Stomach (tissue), 8 donors: ENCODE measurements at regions not wholly inside any gene's neighbourhood (a gene's known extent, or its start where the extent isn't known, plus 50 kb on each side); places are given as distances from the start of the nearest gene placed in this dataset.

Experiments
- DNase-seq, 2 donors: peaks; one replicate each; pipeline versions ENCODE4 v3.0.0 to v3.0.0-alpha.2; 2013 to 2019
- H3K27ac ChIP-seq, 5 donors: fragments of 200-600 bp in 4 of 5; sonication (generic) in 4 of 5; one replicate each; pipeline ENCODE4 v1.5.1; 2013 to 2019; ENCODE audit warnings: mild to moderate bottlenecking in 1 of 5, moderate library complexity in 1 of 5
- H3K27me3 ChIP-seq, 3 donors: fragments of 200-600 bp; sonication (generic); one replicate each; pipeline ENCODE4 v1.5.1; 2017 to 2019; ENCODE audit warnings: mixed run types in 1 of 3
- H3K36me3 ChIP-seq, 4 donors: fragments of 200-600 bp; sonication (generic); 1 replicate in 3 of 4; 2 replicates in 1 of 4; pipeline ENCODE4 v1.5.1; 2016 to 2019
- H3K4me1 ChIP-seq, 4 donors: fragments of 200-600 bp; sonication (generic); one replicate each; pipeline ENCODE4 v1.5.1; 2016 to 2019
- H3K4me3 ChIP-seq, 4 donors: fragments of 200-600 bp; sonication (generic) in 3 of 4; one replicate each; pipeline ENCODE4 v1.5.1; 2016 to 2019; ENCODE audit warnings: mild to moderate bottlenecking in 1 of 4
- H3K9me3 ChIP-seq, 4 donors: fragments of 200-600 bp; sonication (generic); one replicate each; pipeline ENCODE4 v1.5.1; 2016 to 2019
- CTCF ChIP-seq, 7 experiments: fragments of 450-650 bp in 4 of 7; fragments of 200-600 bp in 3 of 7; sonication (generic) in 3 of 7; IDR thresholded peaks; one replicate each; pipeline ENCODE4 v1.5.1; 2016 to 2019; ENCODE audit warnings: antibody characterized with exemption in 7 of 7, control low read depth in 2 of 7, mild to moderate bottlenecking in 1 of 7
- EP300 ChIP-seq: sonication (generic); formaldehyde crosslinking; IDR thresholded peaks from one replicate; pipeline ENCODE4 v1.6.1; 2017; ENCODE audit warnings: antibody characterized with exemption
- POLR2A ChIP-seq, 4 donors: fragments of 450-650 bp; IDR thresholded peaks; one replicate each; pipeline ENCODE4 v1.6.1; 2016; ENCODE audit warnings: antibody characterized with exemption in 4 of 4, control low read depth in 2 of 4, mild to moderate bottlenecking in 1 of 4, moderate library complexity in 1 of 4
- POLR2AphosphoS5 ChIP-seq, 3 donors: sonication (generic); formaldehyde crosslinking; IDR thresholded peaks; one replicate each; pipeline ENCODE4 v1.6.1; 2016; ENCODE audit warnings: antibody characterized with exemption in 3 of 3
- WGBS, 5 donors: extraction: QIAGEN DNeasy Blood & Tissue Kit in 3 of 5; methylation state at CpG; one replicate each; pipeline versions ENCODE4 v1.1.5 to v1.1.7; 2013 to 2018; 5-methylcytosine and 5-hydroxymethylcytosine counted together
- intact Hi-C: fragments of 100-400 bp; cut with DNase I; formaldehyde crosslinking; loops from one replicate; pipeline ENCODE4 v1.15.1; 2023; ENCODE audit warnings: low total_unique reads
- donor health status: healthy with polysubstance abuse.
- donor health status: Bipolar disorder and iron deficiency.
- donor health status: healthy.

- peaks cover 0 to 17% (median 7%) of the 10 kb centered on the region in 4 donors for H3K9me3 ChIP-seq
- DNase-seq: no peak
- H3K27me3 ChIP-seq: no peaks in the 10 kb centered on the region
- H3K27ac ChIP-seq: no peak overlapping the region
- TF ChIP-seq POLR2A (IDR thresholded peaks at IDR 0.05) (no peak), CTCF (IDR thresholded peaks at IDR 0.05) (no peak), EP300 (no peak), POLR2AphosphoS5 (IDR thresholded peaks at IDR 0.05) (no peak)
- H3K36me3 ChIP-seq: no peaks in the 10 kb centered on the region
- 76 to 89% (median 86%) methylated on average over 4 of the region's 4 CpGs for WGBS, 5 donors
- H3K4me1 ChIP-seq: no peaks in the 10 kb centered on the region
- H3K4me3 ChIP-seq: no peak overlapping the region
- intact Hi-C loops: no loop called here
Observed at GRCh38 chr16:51691109-51691508, 540.0 kb upstream of the SALL1 start.

GRCh38 chr16:51685498-51685897, 534.4 kb upstream of the SALL1 start:
- no peak for DNase-seq
- Histone ChIP-seq H3K9me3 (peaks cover 0 to 9% (median 3%) of the 10 kb centered on the region in 4 donors), H3K4me3 (no peak overlapping the region), H3K4me1 (no peaks in the 10 kb centered on the region), H3K36me3 (no peaks in the 10 kb centered on the region), H3K27me3 (no peaks in the 10 kb centered on the region), H3K27ac (no peak overlapping the region)
- intact Hi-C loops: loop anchor here (5.0 kb wide), 1 partner anchor 48 kb away; no protein-coding TSS in a partner anchor
- WGBS, 5 donors: 84 to 91% (median 87%) methylated on average over 2 of the region's 2 CpGs
- TF ChIP-seq EP300: no peak
- no peak for TF ChIP-seq CTCF (IDR thresholded peaks at IDR 0.05)
- no peak for TF ChIP-seq POLR2A (IDR thresholded peaks at IDR 0.05)
- TF ChIP-seq POLR2AphosphoS5 (IDR thresholded peaks at IDR 0.05): no peak

- Histone ChIP-seq H3K4me1 (no peaks in the 10 kb centered on the region), H3K36me3 (no peaks in the 10 kb centered on the region), H3K27ac (no peak overlapping the region), H3K27me3 (no peaks in the 10 kb centered on the region), H3K9me3 (no peaks in the 10 kb centered on the region), H3K4me3 (no peak overlapping the region)
- intact Hi-C loops: no loop called here
- TF ChIP-seq EP300: no peak
- TF ChIP-seq POLR2A (IDR thresholded peaks at IDR 0.05): no peak
- TF ChIP-seq CTCF (IDR thresholded peaks at IDR 0.05): no peak
- TF ChIP-seq POLR2AphosphoS5 (IDR thresholded peaks at IDR 0.05): no peak
- WGBS, 5 donors: 11 to 31% (median 13%) methylated on average over 1 of the region's 1 CpG
- no peak for DNase-seq
Observed at GRCh38 chr16:51683882-51684281, 532.8 kb upstream of the SALL1 start.

DNA sequence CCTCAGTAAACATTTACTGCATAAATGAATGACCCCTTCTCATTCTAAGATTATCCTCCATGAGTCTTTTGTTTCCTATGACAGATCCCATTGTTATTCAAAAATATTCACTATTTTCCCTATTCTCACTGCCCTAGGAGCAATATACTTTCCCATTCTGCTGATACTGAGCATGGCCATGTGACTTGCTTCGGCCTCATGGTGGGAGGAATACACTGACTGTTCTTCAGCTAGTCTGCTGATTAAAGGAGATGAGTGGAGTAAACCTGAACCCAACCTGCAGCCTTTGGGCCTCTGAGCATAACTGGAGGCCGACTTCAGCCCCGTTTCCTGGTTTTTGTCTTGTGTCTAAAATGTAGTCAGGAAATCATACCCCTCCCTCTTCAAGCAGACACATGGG, 531.8 kb upstream of the SALL1 start:
- Histone ChIP-seq H3K9me3 (no peaks in the 10 kb centered on the region), H3K27ac (no peak overlapping the region), H3K36me3 (no peaks in the 10 kb centered on the region), H3K27me3 (no peaks in the 10 kb centered on the region), H3K4me1 (no peaks in the 10 kb centered on the region), H3K4me3 (no peak overlapping the region)
- intact Hi-C loops: no loop called here
- DNase-seq: no peak
- TF ChIP-seq EP300 (no peak), CTCF (IDR thresholded peaks at IDR 0.05) (no peak), POLR2A (IDR thresholded peaks at IDR 0.05) (no peak), POLR2AphosphoS5 (IDR thresholded peaks at IDR 0.05) (no peak)
- WGBS, 5 donors: 58 to 73% (median 62%) methylated on average over 3 of the region's 3 CpGs
